ENCODE measurements at regions not wholly inside any gene's neighbourhood (a gene's known extent, or its start where the extent isn't known, plus 50 kb on each side); places are given as distances from the start of the nearest gene placed in this dataset.

DNA sequence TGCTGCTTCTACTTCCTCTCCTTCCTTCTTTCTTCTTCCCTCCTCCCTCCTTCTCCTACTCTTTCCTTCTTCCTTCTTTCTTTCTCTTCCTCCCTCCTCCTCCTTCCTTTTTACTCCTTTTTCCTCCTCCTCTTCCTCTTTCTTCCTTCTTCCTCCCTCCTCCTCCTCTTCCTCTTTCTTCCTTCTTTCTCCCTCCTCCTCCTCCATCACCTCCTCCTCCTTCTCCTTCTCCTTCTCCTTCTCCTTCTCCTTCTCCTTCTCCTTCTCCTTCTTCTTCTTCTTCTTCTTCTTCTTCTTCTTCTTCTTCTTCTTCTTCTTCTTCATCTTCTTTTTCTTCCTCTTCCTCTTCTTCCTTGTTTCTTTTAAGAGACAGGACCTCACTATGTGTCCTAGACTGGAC lies 224.0 kb downstream of the NR2F2 start:
- TF ChIP-seq, protein P1, sequence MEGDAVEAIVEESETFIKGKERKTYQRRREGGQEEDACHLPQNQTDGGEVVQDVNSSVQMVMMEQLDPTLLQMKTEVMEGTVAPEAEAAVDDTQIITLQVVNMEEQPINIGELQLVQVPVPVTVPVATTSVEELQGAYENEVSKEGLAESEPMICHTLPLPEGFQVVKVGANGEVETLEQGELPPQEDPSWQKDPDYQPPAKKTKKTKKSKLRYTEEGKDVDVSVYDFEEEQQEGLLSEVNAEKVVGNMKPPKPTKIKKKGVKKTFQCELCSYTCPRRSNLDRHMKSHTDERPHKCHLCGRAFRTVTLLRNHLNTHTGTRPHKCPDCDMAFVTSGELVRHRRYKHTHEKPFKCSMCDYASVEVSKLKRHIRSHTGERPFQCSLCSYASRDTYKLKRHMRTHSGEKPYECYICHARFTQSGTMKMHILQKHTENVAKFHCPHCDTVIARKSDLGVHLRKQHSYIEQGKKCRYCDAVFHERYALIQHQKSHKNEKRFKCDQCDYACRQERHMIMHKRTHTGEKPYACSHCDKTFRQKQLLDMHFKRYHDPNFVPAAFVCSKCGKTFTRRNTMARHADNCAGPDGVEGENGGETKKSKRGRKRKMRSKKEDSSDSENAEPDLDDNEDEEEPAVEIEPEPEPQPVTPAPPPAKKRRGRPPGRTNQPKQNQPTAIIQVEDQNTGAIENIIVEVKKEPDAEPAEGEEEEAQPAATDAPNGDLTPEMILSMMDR (IDR thresholded peaks at IDR 0.05): no peak
- no peak for TF ChIP-seq POLR2A (IDR thresholded peaks at IDR 0.05)
- no peak for TF ChIP-seq EP300 (IDR thresholded peaks at IDR 0.05)

All from ovary (tissue), 3 donors.